GM19468 (cell line): ENCODE measurements at regions not wholly inside any gene's neighbourhood (a gene's known extent, or its start where the extent isn't known, plus 50 kb on each side); places are given as distances from the start of the nearest gene placed in this dataset.
"Not testable (repeated sequence)": the region's sequence is repeated elsewhere in the genome, so short reads cannot be mapped to it uniquely, and the experiment has no call there.

Source experiments
- ATAC-seq: cut with Tn5 transposase; IDR thresholded peaks from one replicate; pipeline ENCODE4 v1.9.1; 2021; ENCODE audit warnings: mild to moderate bottlenecking, moderate library complexity, moderate number of reproducible peaks; ENCODE audit not compliant: unreplicated experiment; ENCODE audit errors: extremely low read depth

DNA sequence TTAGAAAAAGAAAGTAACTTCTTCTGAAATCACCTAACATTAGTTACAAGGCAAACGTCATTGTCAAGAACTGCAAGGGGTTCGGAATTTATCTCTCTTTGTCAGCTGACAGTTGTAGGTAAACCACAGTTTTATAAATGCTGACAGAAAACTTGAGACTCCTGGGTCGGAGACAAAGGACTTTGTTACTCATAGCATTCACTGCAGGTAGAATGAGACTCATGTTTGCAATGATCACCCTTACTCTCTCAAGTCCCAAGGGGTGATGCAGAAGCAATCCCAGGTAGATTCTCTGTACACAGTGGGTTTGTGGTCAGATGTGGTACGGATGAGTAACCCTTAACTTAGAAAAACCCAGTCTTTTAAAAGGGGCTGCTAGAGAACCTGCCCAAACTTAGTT is 757.8 kb downstream of the TRIB2 start:
- ATAC-seq = no peak

DNA sequence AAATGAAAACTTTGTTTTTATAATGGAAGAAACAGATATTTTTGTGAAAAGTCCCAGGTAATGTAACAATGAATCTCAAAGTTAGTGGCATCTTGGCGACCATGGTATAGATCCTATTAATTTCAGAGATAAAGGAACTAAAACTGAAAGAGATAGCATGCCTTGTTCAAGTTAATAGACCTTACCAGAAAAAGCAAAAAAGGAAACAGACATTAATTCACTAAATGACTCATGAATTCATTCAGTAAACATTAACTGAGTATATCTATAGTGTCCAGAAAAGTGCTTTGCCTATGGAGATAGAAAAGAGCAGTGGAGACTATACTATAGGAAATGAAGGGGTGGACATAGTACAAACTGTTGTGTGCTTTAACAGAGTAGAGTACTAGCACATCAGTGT is 763.3 kb downstream of the TRIB2 start:
- ATAC-seq = peak; percentile 67

DNA sequence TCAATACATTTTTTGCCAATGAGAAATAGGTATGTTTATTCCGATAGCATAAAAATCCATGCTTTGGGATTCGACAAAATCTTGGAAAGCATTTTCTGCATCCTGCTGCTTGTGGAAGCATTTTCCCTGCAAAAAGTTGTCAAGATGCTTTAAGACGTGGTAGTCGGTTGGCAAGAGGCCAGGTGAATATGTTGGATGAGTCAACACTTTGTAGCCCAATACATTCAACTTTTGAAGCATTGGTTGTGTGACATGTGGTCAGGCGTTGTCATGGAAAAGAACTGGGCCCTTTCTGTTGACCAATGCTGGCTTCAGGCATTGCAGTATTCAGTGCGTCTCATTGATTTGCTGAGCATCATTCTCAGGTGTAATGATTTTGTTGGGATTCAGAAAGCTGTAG is 764.5 kb downstream of the TRIB2 start:
- ATAC-seq = no peak

DNA sequence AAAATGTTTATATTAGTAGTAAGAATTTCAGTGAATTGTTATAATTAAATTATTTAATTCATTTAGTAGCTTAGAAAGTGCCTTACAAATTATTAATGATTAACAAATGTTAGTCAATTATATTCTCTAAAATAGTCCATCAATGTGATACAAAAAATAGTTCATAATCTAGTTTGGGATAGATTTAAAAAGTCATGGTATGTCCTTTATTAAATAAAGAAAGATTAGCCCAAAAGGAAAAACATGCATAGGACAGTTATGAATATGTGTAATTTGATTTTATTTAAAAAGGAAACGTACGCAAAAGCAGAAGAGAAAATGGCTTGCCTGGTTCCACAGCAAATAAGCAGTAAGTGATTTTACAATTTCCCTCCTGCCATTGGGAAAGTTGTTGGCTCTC is 768.5 kb downstream of the TRIB2 start:
- no peak for ATAC-seq

DNA sequence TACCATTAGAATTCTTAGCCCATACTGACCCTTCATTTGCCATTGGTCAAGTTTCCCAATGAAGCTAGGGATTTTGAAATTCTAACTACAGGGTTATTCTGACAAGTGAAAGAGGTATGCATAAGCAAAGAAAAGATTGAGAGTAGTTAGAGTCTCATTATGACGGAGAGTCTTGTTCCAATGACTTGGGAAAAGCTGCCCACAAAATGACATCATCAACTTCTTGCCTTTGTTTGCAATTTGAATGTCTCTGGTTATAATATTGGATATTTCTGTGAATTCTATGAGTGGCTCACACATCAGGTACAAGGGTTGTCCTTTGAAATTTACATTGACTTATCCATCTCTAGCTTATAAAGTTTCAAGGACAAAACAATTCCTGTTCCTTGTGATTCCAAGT is 772.2 kb downstream of the TRIB2 start:
- ATAC-seq = no peak

DNA sequence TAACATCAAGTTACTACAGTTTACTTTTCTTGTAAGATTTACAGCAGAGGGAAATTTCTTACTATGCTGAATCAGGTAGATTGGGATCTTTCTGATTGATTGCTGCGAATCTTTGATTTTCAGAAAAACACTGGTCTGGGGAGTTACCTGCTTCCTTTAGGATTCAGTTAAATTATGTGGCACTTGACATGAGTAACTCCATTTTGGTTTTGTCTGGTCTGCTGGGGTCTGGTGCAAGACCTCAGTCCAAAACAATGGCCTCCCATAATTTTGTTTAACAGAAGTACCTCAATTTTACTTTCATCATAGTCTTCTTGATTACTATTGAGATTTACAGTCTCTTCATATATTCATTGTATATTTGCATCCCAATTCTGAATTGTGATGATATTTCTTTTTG is 775.5 kb downstream of the TRIB2 start:
- no peak for ATAC-seq

DNA sequence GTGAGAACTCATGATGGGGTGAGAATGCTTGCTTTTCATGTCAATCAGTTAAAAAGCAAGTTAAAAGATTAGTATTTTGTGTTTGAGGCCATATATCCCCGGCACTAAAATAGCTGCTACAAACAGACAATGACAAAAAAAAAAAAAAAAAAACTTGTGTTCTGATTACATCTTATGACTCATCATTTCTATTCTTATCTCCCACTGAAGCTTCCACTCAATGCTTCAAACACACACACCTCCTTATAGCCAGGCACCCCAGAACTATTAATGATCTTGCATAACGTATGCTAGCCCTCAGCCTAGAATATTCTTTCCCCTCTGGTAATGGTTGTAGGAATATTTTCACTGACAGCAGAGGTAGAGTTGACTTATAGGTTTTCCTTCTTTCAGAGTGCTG is 778.3 kb downstream of the TRIB2 start:
- ATAC-seq = no peak

DNA sequence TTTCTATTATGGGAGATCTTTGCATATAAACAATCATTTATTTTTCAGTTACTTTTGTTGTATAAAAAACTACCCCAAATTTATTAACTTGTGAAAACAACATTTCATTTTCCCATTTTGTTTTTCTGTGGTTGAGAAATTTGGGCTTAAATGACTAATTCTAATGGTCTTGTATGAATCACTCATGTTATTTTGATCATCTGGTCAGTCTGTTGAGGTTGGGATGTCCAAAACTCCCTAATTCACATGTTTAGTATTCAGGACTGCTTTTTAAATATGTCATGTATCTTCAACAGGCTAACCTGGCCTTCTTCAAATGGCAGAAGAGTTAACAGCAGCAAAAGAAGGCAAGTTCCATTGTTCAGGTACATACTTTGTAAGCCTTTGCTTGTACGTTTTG is 788.1 kb downstream of the TRIB2 start:
- no peak for ATAC-seq

DNA sequence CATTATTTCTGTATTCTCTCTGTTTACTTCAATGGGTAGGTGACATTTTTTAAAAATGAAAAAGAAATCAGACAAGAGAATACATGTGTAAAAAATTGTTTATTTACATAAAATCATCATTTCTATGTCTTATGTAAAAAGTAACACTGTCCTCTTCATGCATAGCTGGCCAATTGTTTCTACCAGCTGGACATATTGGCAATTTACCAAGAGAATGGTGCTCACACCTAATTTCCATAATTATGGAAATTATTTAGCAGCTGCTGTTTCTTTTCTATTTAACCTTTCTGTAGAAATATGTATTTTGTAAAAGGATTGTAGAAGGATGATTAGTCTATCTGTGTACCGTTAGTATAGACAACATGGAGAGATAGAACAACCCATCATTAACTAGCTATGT is 791.9 kb downstream of the TRIB2 start:
- no peak for ATAC-seq

DNA sequence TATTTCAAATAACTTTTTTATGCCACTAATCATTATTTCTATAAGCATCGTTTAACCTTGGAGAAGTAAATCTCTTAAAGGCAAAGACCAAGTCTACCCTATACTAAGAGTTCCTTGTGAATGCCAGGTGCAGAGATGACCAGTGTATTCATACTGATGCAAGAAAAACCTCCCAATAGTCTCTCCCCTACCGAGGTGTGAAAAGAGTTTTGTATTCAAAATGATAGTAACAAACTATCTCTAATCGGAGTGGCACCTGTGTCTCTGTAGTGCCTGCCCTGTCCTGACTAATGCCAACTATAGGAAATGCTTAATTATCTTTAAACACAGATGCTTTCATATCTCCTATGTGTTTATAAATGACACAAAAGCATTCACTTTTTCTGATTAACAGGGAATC is 798.5 kb downstream of the TRIB2 start:
- no peak for ATAC-seq

DNA sequence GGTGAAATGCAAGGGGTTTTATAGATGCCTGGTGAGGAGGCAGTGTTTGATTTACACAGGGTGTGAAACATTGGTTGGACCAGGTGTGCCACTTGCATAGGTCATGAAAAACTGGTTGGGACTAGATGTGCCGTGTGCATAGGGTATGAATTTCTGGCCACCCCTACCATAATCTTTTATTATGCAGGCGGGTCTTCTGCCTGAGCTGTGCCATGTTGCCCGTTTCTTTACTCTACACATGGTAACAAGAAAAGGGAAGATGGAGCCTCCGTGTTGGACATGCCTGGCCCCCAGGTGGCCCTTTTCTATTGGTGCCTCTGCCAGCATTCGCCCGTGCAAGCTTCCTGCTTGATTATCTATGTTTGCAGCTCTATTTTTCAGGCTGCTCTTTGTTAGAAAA is 805.4 kb downstream of the TRIB2 start:
- no peak for ATAC-seq

DNA sequence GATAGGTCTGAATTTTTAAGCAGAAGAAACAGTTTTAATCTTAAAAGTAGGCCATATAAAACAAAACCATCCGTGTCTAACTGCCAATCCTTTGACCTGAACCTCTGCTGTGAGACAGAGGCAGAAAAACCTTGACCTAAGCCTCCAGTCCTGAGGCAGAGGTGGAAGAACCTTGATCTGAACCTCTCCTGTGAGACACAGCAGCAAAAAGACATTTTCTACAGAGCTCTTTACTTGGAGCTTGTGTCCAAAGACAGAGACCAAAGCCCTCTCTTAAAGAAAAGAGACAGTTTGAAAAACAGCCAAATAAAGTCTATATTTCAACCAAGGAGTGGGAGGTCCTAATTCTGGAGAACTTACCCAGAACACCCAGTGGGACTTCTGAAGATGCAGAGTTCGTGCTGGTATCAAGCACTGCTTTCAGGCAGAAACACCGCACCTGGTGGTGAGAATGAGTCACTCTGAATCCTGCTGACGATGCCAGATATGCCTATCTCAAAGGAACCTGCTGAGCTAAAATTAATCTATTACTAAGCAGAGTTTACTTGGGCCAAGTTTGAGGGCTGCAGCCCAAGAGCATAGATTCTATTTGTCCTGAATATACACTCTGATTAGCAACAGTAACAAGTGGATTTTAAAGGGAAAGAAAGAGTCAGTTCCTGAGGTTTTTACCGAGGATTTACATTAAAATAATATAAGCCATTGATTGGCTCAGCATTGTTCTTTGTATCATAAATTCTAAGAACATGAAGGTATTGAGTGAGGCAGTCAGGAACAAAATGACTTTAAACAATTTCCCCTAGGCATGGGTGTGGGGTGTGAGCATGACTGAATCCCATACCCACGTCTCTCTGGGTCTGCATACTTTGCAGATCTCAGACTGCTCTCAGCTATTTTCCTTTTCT is 806.4 kb downstream of the TRIB2 start:
- peak; percentile 97 for ATAC-seq

DNA sequence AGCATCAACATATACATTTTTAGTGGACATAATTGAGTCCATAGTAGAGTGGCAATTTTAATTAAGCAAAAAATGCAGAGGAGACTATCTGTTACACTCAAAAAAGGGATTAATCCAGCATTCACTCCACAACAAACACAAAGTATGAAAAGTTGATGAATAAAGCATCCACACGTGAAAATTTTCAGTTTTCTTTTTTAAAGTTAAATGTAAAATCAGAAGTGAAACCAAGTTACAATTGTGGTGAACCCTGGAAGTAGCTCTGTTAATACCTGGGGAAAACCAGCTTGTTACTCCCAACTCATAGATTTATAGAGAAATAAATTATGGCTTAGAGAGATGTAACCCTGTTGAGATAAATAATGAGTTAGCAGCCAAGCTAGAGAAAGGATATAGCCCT is 807.8 kb downstream of the TRIB2 start:
- no peak for ATAC-seq

DNA sequence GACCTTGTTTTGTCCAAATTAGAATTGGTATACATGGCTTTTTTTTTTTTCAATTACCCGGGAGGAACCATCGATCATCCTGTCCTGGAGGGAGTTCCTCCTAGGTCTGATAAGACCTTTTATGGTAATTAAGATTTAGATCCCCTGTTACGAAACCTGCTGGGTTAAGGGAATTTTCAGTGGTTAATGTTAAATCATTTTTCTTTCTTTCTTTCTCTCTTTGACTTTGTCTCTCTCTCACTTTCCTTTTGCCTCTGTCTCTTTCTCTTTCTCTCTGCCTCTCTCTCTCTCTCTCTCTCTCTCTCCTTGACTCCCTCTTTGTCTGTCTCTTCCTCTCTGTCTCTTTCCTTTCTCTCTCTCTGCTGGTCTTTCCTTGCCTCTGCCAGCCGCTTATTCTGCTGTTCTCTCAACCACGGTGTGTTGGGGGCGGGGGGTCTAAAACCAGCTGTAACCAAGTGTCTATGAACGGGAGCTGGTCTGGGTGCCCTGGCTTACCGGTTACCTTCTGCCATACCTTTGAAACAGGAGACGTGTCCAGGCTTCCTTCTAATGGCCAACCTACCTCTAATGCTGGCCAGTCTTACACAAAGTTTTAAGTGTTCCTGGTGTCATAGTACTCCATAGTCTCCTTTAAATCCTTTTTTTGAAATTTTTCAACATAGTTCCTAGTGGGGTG is 815.1 kb downstream of the TRIB2 start:
- not testable (repeated sequence) for ATAC-seq

DNA sequence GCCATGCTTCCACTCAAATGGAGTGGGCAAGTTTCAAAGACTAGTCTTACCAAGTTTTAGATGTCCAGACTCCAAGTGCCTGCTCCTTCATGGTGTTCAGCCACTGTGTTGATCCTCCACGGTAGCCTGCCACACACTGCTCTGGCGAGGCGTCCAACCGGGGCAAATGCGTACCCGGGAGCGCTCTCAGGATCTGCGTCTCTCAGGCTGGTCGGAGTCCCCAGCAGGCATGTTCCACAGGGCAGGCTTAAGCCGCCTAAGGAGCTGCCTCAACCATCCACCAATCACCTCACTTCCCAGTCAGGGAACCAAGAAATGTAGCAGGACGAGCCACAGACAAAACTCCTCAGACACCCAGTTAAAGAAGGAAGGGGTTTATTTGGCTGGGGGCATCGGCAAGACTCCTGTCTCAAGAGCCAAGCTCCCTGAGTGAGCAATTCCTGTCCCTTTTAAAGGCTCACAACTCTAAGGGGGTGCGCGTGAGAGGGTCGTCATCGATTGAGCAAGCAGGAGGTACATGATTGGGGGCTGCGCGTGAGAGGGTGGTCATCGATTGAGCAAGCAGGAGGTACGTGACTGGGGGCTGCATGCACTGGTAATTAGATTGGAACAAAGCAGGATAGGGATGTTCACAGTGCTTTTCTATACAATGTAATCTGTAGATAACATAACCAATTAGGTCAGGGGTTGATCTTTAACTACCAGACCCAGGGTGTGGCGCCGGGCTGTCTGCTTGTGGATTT is 816.2 kb downstream of the TRIB2 start:
- not testable (repeated sequence) for ATAC-seq

DNA sequence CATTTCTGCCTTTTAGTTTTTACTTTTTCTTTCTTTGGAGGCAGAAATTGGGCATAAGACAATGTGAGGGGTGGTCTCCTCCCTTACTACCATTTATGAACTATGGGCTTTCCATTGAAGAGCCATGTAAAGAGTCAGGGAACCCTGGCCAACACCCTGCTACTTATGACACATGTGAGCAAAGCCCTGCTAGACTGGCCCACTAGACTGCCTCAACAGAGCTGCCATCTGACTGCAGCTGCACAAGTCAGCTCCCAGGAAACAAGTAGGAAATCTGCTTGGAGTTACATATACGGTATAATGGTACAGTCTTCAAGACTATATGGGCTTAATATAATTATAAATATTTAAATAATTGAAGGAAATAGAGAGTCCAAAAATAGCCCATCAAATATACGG is 816.8 kb downstream of the TRIB2 start:
- ATAC-seq = no peak

DNA sequence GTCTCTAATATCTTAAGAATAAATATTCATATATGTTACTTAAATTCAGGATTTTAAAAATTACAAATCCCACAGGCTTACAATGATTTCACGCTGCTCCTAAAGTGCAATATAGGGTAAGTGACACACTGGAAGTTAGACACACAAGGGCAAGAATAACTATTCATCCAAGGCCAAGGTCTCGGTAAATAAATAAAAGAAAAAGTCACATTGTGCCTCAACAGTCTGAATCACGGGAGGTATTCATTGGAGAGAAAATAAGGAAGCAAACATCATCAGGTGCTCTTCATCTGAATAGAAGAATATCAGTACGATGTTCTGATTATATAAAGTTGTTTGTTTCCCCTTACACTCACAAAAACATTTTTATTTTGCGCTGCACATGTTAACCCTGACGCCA is 820.2 kb downstream of the TRIB2 start:
- ATAC-seq = no peak

DNA sequence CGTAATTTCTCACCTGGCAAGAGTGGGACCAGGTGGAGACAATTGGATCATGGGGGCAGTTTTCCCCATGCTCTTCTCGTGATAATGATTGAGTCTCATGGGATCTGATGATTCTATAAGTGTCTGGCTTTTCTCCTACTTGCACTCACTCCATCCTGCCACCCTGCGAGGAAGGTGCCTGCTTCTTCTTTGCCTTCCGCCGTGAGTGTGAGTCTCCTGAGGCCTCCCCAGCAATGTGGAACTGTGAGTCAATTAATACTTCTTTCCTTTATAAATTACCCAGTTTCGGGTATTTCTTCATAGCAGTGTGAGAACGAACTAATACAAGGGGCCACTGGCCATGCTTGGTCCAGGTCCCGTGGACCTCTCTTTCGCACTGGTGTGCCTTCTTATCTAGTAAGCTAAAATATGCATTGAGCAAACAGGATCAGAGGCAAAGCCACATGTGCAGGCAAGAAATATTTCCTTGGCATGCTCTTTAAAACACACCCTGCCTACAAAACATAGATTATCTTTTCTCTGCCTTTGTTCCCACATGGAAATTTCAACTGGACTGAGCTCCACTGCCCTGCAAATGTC is 821.1 kb downstream of the TRIB2 start:
- ATAC-seq = no peak

DNA sequence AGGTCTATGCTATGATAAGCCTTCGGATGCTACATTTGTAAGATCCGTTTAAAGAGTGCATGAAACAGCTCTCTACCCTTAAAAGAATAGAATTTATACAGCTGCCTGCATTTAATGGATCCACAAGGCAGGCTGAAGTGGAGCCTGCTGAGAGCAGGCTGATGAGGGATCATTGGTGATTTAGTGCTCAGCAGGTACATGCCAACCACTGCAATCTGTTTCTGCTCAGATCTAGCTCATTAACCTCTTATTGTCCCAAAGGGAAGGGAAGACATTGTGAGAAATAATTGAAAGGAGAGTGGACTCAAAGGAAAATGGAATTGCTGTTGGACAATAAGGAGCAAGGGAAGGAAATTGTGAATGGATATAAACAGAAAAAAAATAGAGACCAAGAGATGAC is 822.6 kb downstream of the TRIB2 start:
- no peak for ATAC-seq

DNA sequence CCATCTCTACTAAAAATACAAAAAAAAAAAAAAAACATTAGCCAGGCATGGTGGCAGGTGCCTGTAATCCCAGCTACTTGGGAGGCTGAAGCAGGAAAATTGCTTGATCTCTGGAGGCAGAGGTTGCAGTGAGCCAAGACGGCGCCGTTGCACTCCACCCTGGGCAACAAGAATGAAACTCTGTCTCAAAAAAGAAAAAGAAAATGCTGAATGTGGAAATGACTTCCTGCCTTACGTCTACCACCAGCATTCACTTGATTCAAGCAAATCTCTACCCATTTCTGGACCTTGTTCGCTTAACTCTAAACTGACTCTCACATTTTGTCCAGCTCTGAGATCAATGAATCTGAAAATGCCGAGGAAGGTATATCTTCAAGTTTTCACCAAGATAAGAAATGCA is 825.3 kb downstream of the TRIB2 start:
- no peak for ATAC-seq

DNA sequence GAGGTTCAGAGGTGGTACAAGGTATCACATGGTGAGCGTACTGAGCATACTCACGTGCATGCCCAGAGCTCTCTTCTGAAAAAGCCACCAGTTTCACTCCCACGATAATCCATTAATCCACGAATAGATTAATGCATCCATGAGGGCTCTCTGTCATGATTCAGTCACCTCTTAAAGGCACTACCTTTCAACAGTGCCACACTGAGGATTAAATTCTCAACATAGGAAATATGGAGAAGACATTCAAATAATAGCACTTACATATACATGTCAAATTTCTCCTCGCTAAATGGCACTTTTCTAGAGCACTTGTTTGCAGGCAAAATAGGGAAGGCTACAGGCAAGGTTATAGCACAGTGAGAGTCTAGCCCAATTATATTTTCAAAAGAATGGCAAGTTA is 825.9 kb downstream of the TRIB2 start:
- ATAC-seq = no peak
